Effector memory CD8-positive, alpha-beta T cell (primary cell): ENCODE measurements at regions not wholly inside any gene's neighbourhood (a gene's known extent, or its start where the extent isn't known, plus 50 kb on each side); places are given as distances from the start of the nearest gene placed in this dataset.

Experiments used
- ATAC-seq: fragments of 150-1000 bp; cut with Tn5 transposase; replicated peaks from 2 replicates; pipeline ENCODE4 v1.10.0; 2021; ENCODE audit warnings: mild to moderate bottlenecking, moderate library complexity
- DNase-seq, 3 experiments: peaks; one replicate each; pipeline ENCODE4 v3.0.0; 2021
- H3K27ac Mint-ChIP-seq, 2 donors: one replicate each; pipeline ENCODE4 v1.8.0; 2022; ENCODE audit warnings: mild to moderate bottlenecking in 2 of 2, mixed read lengths in 2 of 2, moderate library complexity in 2 of 2
- H3K27me3 Mint-ChIP-seq, 2 donors: one replicate each; pipeline ENCODE4 v1.8.0; 2022; ENCODE audit warnings: mixed read lengths in 2 of 2
- H3K36me3 Mint-ChIP-seq: one replicate; pipeline ENCODE4 v1.8.0; 2022; ENCODE audit warnings: mild to moderate bottlenecking, moderate library complexity, mixed read lengths; ENCODE audit not compliant: insufficient read depth
- H3K4me1 Mint-ChIP-seq, 2 donors: one replicate each; pipeline ENCODE4 v1.8.0; 2022; ENCODE audit warnings: low read depth in 2 of 2, mixed read lengths in 2 of 2
- H3K4me3 Mint-ChIP-seq, 2 donors: one replicate each; pipeline ENCODE4 v1.8.0; 2022; ENCODE audit warnings: mild to moderate bottlenecking in 2 of 2, mixed read lengths in 2 of 2, moderate library complexity in 2 of 2
- H3K9me3 Mint-ChIP-seq, 2 donors: one replicate each; pipeline ENCODE4 v1.8.0; 2022; ENCODE audit warnings: mixed read lengths in 2 of 2

DNA sequence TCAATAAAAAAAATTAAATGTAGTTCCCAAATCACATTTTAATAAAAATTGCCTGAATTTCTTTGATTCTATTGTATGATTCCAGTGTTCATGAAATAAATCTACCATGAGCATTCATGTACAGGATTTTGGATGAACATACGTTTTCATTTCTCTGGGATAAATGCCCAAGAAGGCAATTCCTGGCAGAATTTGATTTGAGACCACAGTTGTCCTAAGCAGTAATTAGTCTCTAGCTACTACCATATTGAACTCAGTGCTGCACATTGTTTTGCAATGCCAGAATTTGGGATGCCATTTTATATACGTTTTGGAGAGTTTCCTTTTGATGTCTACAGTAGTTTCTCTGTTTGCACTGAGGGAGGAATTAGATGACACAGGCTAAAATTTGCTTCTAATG, 265.3 kb upstream of the HS3ST5 start:
- Mint-ChIP-seq H3K9me3 (peaks cover 6 to 29% of the 10 kb centered on the region in 2 donors), H3K27me3 (no peaks in the 10 kb centered on the region), H3K4me3 (no peak overlapping the region), H3K36me3 (no peaks in the 10 kb centered on the region), H3K27ac (no peak overlapping the region), H3K4me1 (no peaks in the 10 kb centered on the region)
- ATAC-seq (no peak), DNase-seq (no peak)

DNA sequence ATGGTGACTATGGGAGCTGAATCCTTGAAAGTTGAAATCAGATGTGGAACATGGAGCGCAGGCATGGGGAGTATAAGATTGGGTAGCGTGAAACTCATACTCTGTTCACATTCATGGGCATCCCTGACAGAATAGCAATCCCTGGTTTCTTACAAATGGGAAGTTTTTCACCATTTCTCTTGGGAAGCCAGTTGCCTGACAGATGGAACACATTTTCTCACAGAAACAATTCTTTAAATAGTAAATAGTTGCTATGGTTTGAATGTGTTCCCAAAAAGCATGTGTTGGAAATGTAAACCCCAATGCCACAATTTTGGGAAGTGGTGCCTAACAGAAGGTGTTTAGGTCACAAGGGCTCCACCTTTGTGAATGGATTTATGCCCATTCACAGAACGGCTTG, 262.8 kb upstream of the HS3ST5 start:
- Mint-ChIP-seq H3K27me3 (no peaks in the 10 kb centered on the region), H3K4me3 (no peak overlapping the region), H3K36me3 (no peaks in the 10 kb centered on the region), H3K9me3 (peaks cover 6 to 10% of the 10 kb centered on the region in 2 donors), H3K4me1 (no peaks in the 10 kb centered on the region), H3K27ac (no peak overlapping the region)
- no peak for DNase-seq
- ATAC-seq, result no peak

DNA sequence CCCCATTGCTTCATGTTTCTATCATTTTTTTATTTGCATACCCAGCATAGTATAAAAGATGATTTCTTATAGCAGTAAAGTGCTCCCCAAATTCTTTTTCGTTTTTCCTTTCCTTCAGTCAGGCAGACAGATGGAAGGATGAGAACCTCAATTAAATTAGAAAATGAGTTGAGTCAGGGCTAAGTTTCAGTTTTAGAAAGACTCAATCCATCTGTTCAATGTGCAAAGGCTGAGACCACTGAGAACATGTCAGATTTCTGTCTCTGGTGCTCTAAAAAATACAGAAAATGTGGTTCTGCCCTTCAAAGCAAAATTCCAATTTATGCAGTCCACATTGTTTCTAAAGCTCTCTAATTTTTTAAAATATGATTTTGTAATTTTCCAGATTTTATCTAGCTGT, 257.6 kb upstream of the HS3ST5 start:
- Mint-ChIP-seq H3K27me3 (no peaks in the 10 kb centered on the region), H3K36me3 (no peaks in the 10 kb centered on the region), H3K9me3 (peaks cover 5 to 12% of the 10 kb centered on the region in 2 donors), H3K4me3 (no peak overlapping the region), H3K27ac (no peak overlapping the region), H3K4me1 (no peaks in the 10 kb centered on the region)
- no peak for ATAC-seq
- DNase-seq, result no peak

DNA sequence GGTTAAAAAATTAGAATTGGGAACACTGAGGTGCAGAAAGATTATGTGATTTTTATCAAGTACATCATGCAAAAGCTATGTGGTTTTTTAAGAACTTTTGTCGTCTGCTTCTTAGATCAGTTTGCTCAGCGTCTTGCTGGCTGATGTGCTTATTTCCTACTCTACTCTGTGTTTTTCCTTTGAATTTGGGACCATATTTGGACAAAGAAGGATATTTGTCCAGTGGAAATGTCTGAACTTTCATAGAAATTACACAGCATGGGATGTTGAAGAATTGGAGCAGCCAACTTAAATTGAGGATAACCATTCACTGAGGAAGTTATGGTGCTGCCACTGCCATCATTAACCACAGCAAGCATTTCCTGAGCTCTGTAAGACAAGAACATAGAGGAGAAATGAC, 252.8 kb upstream of the HS3ST5 start:
- no peaks in the 10 kb centered on the region for H3K27me3 Mint-ChIP-seq
- DNase-seq, result no peak
- peaks cover 6 to 9% of the 10 kb centered on the region in 2 donors for H3K9me3 Mint-ChIP-seq
- H3K27ac Mint-ChIP-seq, result no peak overlapping the region
- H3K4me3 Mint-ChIP-seq, result no peak overlapping the region
- no peaks in the 10 kb centered on the region for H3K4me1 Mint-ChIP-seq
- H3K36me3 Mint-ChIP-seq, result no peaks in the 10 kb centered on the region
- ATAC-seq, result no peak

DNA sequence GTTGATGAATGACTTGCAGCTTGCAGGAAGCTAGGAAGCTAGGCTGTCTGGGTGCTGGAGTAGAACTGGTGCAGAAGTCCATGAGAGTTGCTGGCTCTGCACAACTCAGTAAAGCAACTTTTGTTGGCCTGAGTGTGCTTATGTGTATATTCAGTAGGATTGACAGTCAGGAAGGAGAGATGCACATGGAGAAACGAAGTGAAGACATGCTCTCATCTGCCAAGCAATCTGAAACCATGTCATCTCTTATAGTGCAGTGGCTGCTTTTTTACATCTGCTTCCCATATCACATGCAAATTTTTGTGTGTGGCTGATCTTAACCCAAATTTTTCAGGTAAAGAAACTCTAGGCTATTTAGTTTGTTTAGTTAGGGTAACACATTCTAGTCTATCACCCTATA, 252.4 kb upstream of the HS3ST5 start:
- H3K4me1 Mint-ChIP-seq, result no peaks in the 10 kb centered on the region
- H3K9me3 Mint-ChIP-seq, result peaks cover 6 to 10% of the 10 kb centered on the region in 2 donors
- no peak for ATAC-seq
- H3K36me3 Mint-ChIP-seq, result no peaks in the 10 kb centered on the region
- H3K4me3 Mint-ChIP-seq, result no peak overlapping the region
- H3K27me3 Mint-ChIP-seq, result no peaks in the 10 kb centered on the region
- no peak for DNase-seq
- H3K27ac Mint-ChIP-seq, result no peak overlapping the region

DNA sequence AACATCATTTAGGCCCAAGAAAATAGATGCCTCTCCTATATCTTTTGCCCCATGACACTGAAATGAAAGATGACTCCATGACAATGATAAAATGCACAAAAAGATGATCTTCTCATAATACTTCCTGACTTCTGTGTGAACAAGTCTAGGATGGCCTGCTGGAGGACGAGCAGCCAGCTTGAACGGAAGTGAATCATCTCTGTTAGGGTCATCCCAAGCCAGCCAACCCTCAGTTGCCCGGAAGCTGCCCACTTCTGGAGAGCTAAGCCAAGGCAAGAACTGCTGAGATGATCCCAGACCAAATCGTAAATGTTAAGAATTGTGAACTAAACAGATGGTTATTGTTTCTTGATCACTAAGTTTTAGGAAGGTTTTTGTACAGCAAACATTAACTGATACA, 249.7 kb upstream of the HS3ST5 start:
- no peak overlapping the region for H3K4me3 Mint-ChIP-seq
- no peaks in the 10 kb centered on the region for H3K27me3 Mint-ChIP-seq
- no peaks in the 10 kb centered on the region for H3K4me1 Mint-ChIP-seq

DNA sequence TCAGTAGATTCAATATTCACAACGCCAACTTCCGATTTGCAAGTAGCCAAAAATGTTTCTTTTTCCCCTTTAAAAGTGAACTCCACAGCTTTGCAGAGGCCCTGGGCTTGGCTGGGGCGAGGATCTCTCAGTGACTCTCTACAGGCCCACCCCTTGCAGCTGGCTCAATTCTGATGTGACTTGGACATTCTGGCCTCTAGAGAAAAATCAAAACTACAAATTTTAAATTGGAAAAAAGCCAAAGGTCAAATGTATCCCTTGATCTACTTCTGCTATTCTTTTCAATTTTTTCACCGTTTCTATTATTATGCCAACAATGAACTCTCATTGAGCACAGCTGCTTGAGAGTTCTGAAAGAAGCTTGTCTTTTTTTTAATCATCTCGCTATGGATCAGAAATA, 245.9 kb upstream of the HS3ST5 start:
- no peak for ATAC-seq
- no peak for DNase-seq
- H3K4me3 Mint-ChIP-seq, result no peak overlapping the region
- no peaks in the 10 kb centered on the region for H3K36me3 Mint-ChIP-seq
- no peaks in the 10 kb centered on the region for H3K4me1 Mint-ChIP-seq
- H3K27me3 Mint-ChIP-seq, result no peaks in the 10 kb centered on the region
- H3K9me3 Mint-ChIP-seq, result peaks cover 8 to 15% of the 10 kb centered on the region in 2 donors
- H3K27ac Mint-ChIP-seq, result no peak overlapping the region

More for the DNA sequence above, 249.7 kb upstream of the HS3ST5 start:
- DNase-seq (no peak), ATAC-seq (no peak)
- peaks cover 0 to 11% of the 10 kb centered on the region in 2 donors for H3K9me3 Mint-ChIP-seq
- no peak overlapping the region for H3K27ac Mint-ChIP-seq
- H3K36me3 Mint-ChIP-seq, result no peaks in the 10 kb centered on the region

DNA sequence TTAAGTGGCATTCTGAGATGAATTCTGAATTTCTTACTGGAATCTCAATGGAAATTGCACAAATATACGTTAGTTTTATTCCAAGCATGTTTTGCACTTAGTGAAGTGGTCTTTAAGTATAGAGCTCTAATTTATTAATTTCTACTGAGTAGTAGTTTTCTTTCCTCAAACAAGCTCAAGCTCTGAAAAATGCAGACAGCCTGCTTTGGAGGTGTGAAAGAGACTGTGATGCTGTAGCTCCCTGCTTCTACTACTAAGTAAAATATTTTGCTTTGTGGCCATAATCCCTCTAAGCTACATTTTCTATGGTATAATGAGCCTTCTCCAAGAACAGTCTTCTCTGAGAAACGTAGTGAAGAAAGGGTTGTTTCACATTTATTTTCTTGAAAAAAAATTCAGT, 243.5 kb upstream of the HS3ST5 start:
- no peak for DNase-seq
- Mint-ChIP-seq H3K4me3 (no peak overlapping the region), H3K9me3 (peaks cover 8 to 12% of the 10 kb centered on the region in 2 donors), H3K36me3 (no peaks in the 10 kb centered on the region), H3K27me3 (no peaks in the 10 kb centered on the region), H3K4me1 (no peaks in the 10 kb centered on the region), H3K27ac (no peak overlapping the region)
- ATAC-seq, result no peak

DNA sequence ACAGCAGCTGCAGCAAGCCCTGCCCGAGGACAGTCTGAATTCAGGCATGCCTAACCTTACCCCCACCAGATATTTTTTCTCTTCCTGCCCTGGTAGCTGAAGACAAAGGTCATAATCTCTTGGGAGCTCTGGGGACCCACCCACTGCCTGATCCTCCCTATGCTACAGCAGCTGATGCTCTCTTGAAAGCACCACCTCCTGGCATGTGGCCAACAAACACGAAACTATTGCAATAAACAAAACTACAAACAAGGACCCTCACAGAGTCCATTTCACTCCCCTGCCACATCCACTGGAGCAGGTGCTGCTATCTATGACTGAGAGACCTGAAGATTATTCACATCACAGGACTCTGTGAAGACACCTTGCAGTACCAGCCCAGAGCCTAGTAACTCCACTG, 238.5 kb upstream of the HS3ST5 start:
- no peaks in the 10 kb centered on the region for H3K4me1 Mint-ChIP-seq

DNA sequence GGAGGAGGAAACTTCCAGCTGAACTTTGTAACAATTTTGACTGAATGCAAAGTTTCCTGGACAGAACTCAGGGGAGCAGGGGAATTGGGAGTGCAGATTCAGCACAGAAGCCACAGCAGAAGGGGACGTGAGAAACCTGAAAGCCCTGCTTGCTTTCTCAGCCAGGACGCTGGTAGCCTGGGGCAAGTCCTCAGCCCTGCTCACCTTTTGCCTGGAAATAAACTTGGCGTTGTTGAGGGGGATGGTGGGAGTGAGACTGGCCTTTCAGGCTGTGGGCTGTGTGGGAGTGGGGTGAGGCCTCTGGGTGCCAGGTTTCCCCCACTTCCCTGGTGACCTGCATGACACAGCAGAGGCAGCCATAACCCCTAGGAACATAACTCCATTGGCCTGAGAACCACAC, 238.1 kb upstream of the HS3ST5 start:
- no peak for DNase-seq
- ATAC-seq, result no peak
- H3K9me3 Mint-ChIP-seq, result peaks cover 20 to 21% of the 10 kb centered on the region in 2 donors
- no peaks in the 10 kb centered on the region for H3K36me3 Mint-ChIP-seq
- H3K4me3 Mint-ChIP-seq, result no peak overlapping the region
- H3K27me3 Mint-ChIP-seq, result no peaks in the 10 kb centered on the region
- no peak overlapping the region for H3K27ac Mint-ChIP-seq
- no peaks in the 10 kb centered on the region for H3K4me1 Mint-ChIP-seq

More for the DNA sequence above, 238.5 kb upstream of the HS3ST5 start:
- Mint-ChIP-seq H3K36me3 (no peaks in the 10 kb centered on the region), H3K27me3 (no peaks in the 10 kb centered on the region), H3K27ac (no peak overlapping the region), H3K4me3 (no peak overlapping the region), H3K9me3 (peaks cover 21 to 23% of the 10 kb centered on the region in 2 donors)
- ATAC-seq, result no peak
- no peak for DNase-seq

DNA sequence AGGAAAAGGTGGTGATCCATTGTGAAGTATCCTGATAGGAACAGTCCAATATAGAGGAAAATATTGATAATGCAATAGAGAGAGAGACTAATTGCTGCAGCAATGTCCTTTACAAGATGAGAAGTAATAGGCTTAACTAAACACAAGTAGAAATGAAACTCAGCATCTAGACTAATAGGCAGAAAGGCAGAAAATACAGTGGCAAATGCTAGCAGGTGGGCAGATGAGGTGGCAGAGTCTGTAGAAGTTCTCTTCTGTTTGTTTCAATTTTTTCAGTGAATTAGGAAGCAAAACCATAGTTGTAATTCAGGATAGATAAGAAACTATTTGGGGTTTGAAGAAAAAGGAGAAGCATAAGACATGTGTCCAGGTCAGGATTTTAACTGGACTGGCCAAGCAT, 236.7 kb upstream of the HS3ST5 start:
- Mint-ChIP-seq H3K4me1 (no peaks in the 10 kb centered on the region), H3K27ac (no peak overlapping the region), H3K27me3 (no peaks in the 10 kb centered on the region), H3K4me3 (no peak overlapping the region), H3K9me3 (peaks cover 16 to 17% of the 10 kb centered on the region in 2 donors), H3K36me3 (no peaks in the 10 kb centered on the region)
- ATAC-seq (no peak), DNase-seq (no peak)

DNA sequence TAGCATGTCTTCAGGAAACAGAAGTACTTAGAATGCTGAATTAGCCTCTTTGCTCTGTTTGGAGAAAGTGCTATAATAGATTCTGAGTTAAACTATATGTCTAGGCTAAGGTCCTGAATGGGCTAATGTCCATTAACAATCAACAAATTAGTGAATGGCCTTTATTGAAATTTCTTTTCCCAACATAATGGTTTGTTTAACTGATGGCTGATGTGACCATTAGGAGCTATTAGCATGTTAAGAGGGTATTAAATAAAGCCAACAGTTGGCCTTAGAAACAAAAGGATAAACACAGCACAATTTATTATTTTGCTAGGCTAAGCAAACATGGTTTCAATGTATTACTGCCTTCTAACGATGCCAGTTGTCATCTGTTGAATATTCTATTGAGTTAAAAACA, 234.3 kb upstream of the HS3ST5 start:
- Mint-ChIP-seq H3K36me3 (no peaks in the 10 kb centered on the region), H3K9me3 (peaks cover 16 to 19% of the 10 kb centered on the region in 2 donors), H3K27ac (no peak overlapping the region), H3K4me1 (no peaks in the 10 kb centered on the region), H3K4me3 (no peak overlapping the region), H3K27me3 (no peaks in the 10 kb centered on the region)
- ATAC-seq, result no peak
- DNase-seq, result no peak

DNA sequence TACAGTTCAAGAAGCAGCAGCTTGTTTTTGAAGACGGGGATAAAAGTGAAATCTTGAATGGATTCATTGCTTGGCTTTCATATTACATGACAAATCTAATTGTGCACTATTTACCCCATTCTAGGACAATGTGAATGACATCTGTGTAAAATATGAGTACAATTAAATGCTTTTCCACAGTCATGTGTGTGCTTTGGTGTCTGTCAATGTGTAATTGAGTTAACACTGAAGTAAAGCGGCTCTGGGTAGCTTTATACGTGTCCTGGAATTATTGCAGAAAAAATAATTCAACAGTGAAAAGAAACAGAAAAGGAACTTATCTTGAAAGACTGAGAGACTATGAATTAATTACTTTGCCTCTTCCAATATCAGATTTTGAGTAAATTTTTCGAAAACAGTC, 233.5 kb upstream of the HS3ST5 start:
- Mint-ChIP-seq H3K4me1 (no peaks in the 10 kb centered on the region), H3K9me3 (peaks cover 16 to 18% of the 10 kb centered on the region in 2 donors), H3K27me3 (no peaks in the 10 kb centered on the region), H3K36me3 (no peaks in the 10 kb centered on the region), H3K27ac (no peak overlapping the region), H3K4me3 (no peak overlapping the region)
- no peak for ATAC-seq
- no peak for DNase-seq

DNA sequence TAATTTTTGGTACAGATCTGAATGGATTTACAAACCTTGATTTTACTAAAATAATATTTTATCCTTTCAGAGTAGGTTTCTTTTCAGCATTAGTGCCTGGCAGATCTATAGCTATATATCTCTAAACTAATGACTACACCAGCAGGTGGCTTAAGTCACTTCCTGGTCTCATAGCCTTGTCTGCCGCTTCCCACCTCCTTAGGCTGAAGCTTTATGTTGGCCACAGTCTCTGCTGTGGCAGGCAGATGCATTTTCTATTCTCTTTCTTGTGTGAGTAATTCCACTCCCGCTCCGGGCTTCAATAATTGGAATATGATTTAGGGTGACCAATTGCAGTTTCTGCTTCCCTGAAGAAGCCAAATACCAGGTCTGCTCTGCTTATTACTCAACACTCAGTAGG, 226.8 kb upstream of the HS3ST5 start:
- Mint-ChIP-seq H3K27ac (no peak overlapping the region), H3K4me1 (no peaks in the 10 kb centered on the region), H3K4me3 (no peak overlapping the region), H3K36me3 (no peaks in the 10 kb centered on the region), H3K27me3 (no peaks in the 10 kb centered on the region), H3K9me3 (peaks cover 3 to 11% of the 10 kb centered on the region in 2 donors)
- DNase-seq, result no peak
- no peak for ATAC-seq

DNA sequence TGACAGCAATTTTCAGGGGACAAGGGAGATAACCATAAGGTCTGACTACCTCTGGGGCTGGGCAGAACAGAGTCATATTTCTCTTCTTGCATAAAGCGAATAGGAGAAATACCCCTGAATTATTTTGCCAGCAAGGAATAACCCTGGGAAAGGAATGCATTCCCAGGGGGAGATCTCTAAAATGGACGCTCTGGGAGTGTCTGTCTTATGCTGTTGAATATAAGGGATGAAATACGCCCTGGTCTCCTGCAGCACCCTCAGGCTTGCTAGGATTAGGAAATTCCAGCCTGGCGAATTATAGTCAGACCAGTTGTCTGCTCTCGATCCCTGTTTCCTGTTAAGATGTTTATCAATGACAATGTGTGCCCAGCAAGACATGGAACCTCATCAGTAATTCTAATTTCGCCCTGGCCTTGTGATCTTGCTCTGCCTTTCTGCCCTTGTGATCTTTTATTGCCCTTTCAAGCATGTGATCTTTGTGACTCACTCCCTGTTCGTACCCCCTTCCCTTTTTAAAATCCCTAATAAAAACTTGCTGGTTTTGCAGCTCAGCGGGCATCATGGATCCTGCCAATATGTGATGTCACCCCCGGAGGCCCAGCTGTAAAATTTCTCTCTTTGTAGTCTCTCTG, 221.6 kb upstream of the HS3ST5 start:
- no peak overlapping the region for H3K4me3 Mint-ChIP-seq

More for the DNA sequence above, 221.6 kb upstream of the HS3ST5 start:
- ATAC-seq (no peak), DNase-seq (no peak)
- H3K9me3 Mint-ChIP-seq, result peaks cover 11 to 16% of the 10 kb centered on the region in 2 donors
- no peaks in the 10 kb centered on the region for H3K36me3 Mint-ChIP-seq
- H3K27me3 Mint-ChIP-seq, result no peaks in the 10 kb centered on the region
- no peak overlapping the region for H3K27ac Mint-ChIP-seq
- no peaks in the 10 kb centered on the region for H3K4me1 Mint-ChIP-seq
